Fibroblast of skin of abdomen (primary cell): ENCODE measurements at regions not wholly inside any gene's neighbourhood (a gene's known extent, or its start where the extent isn't known, plus 50 kb on each side); places are given as distances from the start of the nearest gene placed in this dataset.

Experiments
- DNase-seq: peaks from one replicate; pipeline ENCODE4 v3.0.0-alpha.2; 2013

DNA sequence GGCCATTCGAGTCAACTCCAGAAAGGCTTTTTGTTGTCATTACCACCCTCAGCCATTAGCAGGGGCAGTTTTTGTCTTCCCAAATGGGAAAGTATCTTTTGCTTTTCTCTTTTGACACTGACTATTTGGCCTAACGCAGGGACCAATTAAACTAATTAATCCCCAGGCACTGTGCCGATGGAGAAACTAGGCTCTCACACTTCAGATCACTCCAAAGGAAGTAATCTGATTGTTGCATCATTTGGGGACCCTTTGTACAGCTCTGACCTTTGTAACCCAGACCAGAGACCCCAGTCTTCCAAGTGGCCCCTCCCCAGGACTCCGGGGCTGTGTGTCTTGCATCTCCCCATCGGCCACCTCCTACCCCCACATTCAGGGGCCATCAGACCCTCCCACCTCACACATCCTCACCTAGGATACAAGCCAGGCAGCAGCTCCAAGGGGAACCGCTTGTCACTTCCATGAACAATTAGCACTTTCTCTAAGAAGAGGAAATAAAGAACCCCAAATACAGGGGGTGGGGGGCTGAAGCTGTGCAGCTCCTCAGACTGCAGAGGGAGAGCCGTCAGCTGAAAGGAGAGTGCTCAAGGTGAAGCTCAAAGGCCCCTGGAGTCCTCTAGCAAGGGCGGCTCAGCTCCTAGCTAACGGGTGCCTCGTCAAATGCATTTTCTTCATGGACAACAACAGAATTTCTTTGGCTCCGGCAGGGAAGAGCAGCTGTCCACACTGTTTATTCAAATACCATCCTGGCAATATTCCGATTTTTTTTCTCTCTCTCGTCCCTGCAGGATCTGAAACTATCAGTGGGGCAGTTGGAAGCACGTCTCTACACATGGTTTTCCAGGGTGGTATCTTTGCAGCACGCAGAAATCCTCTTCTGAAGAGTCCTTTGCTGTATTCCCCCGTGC is 64.3 kb upstream of the DIO3 start:
- DNase-seq: no peak

DNA sequence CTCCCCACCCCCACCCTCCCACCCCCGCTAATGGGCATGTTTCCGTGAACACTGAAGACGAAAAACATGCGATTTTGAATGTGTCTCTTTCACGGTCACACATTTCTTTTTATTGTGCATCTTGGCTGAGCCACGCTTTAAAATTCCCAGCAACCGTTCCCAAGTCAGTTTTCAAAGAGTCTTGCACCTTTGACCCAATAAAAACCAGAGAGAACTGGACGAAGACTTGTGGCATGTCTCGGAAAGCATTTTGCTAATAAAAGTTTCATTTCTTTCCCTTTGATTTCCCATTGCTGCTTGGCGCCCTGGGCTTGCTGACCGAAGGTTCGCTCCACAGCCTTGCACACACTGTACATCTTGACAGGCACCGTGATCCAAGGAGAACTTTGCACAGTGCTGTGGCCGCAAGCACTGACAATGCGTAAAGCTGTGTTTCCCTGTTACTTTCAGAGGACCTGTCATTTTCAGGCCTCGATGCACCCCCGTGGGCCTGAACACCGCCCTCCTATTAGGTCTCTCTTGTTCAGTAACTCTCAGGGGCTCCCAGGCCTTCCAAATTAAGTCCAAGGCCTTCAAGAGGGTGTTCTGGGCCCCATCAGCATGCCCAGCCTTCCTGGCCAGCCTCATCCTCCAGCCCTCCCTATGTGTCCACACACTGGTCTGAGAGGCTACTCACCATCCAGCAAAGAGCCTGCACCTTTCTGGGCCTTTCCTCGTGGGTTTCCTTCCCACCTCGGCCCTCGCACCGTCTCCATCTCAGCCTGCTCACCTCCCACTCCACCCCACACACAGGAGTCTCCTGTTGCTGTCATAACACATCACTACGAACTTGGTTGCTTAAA is 63.4 kb upstream of the DIO3 start:
- no peak for DNase-seq

DNA sequence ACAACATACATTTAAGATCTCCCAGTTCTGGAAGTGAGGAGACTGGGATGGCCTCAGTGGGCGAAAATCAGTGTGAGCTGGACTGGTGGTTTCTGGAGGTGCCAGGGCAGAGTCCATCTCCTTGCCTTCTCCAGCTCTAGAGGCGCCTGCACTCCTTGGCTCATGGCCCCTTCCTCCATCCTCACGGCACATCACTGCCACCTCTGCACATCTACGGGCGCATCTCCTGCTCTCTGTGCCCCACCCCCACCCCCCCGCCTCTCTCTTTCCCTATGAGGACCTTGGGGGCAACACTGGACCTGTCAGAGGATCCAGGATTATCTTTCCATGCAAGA is 62.8 kb upstream of the DIO3 start:
- DNase-seq: no peak

DNA sequence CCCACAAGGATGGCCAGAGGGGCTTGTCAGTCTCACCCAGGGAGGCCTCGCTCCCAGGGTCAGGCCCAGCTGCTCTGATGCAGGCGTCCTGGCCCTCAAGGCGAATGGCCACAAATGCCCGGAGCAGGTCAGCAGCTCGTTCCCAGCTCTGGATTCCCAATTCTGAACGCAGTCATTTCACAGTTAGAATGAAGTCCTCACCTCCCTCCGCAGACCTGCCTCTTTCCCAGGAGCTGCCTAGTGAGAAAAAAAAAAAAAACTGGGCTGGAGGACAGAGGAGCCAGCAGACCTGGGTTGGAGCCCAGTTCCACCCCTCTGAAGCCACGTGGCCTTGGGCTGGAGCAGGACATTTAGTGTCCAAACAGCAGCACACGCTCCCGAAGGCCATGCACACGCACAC is 62.2 kb upstream of the DIO3 start:
- no peak for DNase-seq

GRCh38 chr14:101499513-101499912 is 61.8 kb upstream of the DIO3 start:
- no peak for DNase-seq

- DNase-seq: no peak
These were observed 61.2 kb upstream of the DIO3 start for GRCh38 chr14:101500061-101500460.

DNA sequence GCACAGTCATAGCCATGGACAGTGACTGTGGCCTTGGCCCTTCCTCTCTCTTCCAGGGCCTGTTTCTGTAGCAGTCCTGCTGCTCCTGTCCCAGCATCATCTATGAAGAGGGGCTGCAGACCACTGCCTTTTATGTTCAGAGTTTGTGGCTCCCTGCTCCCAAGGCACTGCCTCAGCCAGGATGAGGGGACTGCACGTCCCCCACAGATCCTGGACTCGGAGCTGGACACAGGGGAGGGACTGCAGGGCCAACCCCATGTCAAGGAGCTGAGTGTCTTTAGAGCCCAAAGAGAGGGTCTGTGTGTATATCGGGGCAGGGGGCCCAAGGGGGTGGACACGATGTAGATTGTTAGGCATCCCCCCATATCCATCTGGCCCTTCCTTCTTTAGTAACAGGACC is 60.6 kb upstream of the DIO3 start:
- DNase-seq: no peak

DNA sequence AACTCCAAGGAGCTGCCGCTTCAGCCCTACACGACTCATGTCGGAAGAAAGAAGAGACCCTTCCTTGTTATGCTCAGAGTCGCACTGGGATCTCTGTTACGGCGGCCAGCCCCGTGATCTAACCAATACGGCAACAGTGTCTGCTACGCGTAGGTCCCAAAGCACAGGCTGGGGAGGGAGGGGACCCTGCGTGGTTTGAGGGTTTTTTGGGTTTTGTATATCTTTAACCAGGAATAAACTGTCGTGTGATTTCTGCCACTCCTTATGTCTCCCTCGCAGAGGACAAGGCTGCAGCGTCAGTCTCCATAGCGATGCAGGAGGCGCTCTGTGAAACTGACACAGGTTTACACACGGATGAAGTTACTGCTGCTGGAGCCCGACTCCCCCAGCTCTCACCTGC is 60.0 kb upstream of the DIO3 start:
- DNase-seq: no peak

- DNase-seq: no peak
These were observed 59.3 kb upstream of the DIO3 start for GRCh38 chr14:101501858-101502615.

- DNase-seq: no peak
These were observed 58.4 kb upstream of the DIO3 start for GRCh38 chr14:101502761-101503392.

- DNase-seq: no peak
These were observed 57.7 kb upstream of the DIO3 start for GRCh38 chr14:101503431-101504095.

- DNase-seq: no peak
These were observed 57.0 kb upstream of the DIO3 start for GRCh38 chr14:101504096-101504948.

DNA sequence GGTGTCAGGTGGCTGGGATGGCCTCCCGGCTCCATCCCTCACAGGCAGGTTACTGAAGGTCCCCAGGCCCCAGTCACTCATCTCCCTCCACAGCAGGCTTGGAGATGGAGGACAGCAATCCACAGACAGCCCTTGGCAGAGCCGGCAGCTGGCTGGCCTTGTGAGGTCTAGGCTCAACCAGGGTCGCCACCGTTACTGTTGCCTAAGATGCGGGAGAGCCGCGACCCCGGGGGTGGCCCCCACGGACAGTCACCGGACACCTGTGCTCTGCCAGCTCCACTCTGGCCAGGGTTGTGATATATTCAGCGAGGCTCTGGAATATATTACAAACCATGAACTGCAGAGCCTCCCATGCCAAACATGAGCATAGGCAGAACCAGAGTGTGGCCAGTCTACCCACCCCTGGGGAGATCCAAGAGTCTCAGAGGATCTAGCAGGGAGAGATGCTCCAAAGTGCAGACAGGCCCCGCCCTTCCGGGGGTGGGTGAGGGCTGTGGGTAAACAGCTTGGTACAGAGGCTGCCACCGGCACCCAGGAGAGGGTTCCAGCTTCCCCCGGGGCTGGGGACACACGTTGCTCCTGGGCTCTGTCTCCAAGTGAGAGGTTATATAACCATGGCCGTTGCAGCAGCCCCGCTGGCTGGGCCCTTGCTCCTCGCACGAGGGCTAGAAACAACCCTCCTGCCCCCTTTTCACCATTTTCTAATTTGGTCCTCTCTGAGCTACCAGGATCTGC is 55.9 kb upstream of the DIO3 start:
- no peak for DNase-seq

DNA sequence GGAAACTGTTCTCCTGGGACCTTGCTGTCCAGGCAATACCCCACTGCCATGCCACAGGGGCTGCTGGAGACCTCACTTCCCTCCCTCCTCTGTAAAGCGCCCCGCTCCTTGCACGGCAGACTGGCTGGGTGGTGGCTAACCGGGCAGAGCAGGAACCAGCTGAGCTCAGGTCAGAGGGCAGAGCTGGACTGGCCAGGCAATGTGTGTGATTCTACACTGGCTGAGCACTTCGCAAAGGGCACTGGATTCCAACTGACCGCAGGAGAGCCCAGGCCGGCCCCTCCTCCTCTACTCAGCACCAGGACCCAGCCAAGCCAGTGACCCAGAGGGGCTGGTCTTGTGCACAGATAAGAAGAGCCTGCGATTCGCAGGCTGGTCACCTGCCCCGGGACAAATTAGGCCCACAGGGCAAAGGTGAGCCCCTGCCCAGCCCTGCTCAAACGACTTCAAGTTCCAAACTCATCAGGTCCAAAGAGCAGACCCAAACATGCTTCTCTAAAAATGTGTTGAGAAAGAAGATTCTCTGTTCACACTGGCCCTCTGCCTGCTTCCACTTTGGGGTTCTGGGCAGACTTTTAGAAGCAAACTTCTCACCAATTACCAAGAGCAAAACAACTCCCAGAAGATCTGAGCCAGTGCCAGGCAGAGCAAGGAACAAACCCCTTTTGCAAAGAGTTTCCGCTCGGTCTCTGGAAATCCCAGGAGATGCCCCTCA is 54.9 kb upstream of the DIO3 start:
- DNase-seq: no peak

GRCh38 chr14:101506926-101507835 is 54.1 kb upstream of the DIO3 start:
- no peak for DNase-seq

- DNase-seq: no peak
These were observed 53.5 kb upstream of the DIO3 start for GRCh38 chr14:101507836-101508150.

DNA sequence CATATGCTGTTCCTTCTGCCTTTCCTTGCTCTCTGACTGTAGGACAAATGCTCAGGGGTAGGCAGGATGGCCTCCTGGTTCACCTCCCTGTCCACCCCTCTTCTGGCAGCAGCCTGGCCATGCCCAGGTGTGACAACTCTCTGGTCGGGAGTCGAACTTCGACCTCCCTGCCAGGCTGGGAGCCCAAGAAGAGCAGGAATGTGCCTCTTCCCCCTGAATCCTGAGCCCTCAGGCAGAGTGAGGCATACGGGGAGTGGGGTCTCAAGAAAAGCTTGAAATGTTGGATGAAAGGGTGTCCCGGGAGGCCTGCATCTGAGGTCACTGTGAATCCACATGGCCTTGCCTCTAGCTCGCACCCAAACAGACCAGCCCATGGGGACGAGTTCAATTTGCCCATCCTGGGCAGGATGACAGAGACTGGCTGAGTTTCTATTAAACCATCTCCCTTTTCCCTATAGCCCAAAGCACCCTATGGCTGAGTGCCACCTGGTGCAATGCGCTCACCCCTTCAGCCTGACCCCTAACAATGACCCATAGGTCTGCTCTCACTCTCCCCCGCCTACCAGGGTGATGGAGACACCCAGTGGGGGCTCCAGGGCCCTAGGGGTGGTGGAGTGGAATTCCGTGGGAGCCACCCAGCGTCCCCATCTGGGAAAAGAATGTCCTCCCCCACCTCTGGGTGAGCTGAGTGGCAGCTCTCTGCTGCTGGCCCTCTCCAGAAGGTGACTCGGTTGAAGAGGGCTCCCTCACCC is 52.9 kb upstream of the DIO3 start:
- no peak for DNase-seq
